ENCODE measurements at regions not wholly inside any gene's neighbourhood (a gene's known extent, or its start where the extent isn't known, plus 50 kb on each side); places are given as distances from the start of the nearest gene placed in this dataset.

DNA sequence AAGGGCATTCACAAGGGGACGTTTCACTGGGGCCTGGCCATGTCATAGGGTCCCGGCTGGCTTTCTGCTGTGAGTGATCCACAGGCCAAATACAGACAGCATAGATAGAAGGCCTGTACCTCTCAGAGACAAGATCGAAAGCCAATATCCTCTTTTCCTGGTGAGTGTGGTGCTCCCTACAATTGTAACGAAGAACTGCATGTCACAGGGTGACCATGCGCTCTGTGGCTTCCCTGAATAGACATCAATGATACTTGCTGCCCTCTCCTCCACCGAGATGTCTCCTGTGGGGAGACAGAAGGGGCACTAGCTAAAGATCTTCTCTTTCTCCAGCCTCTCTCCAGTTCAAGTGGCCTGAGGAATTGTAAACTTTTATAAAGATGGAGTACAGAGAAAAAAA is 226.1 kb upstream of the POU2AF2 start:
- Histone ChIP-seq H3K36me3 (replicated peaks in 1 of 2; ENCODE audit: control insufficient read depth in 2 of 2, insufficient read depth in 2 of 2, low read length in 2 of 2) (no peaks in the 10 kb centered on the region), H3K14ac (ENCODE audit: low read length) (no peak overlapping the region)

DNA sequence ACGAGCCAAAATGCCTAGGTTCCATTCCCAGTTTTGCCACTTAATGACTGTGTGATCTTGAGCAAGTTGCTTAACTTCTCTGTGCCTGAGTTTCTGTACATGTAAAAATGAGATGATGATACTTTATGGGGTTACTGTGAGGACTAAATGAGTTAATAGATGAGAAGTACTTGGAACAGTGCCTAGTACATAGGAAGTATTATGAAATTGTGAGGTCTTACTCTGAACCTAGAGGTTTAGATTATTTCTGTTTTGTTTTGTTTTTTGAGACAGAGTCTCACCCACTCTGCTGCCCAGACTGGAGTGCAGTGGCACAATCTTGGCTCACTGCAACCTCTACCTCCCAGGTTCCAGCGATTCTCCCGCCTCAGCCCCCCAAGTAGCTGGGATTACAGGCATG is 227.0 kb upstream of the POU2AF2 start:
- H3K23ac ChIP-seq (ENCODE audit: low read depth, low read length, poor library complexity) = no peak overlapping the region
- H3K4ac ChIP-seq (ENCODE audit: low read length) = no peak overlapping the region
- no peaks in the 10 kb centered on the region for H3K4me1 ChIP-seq (ENCODE audit: control insufficient read depth in 2 of 2, insufficient read depth in 1 of 2, low read depth in 1 of 2, low read length in 2 of 2)
- no CpG with 5 or more reads among the region's 3 CpGs for WGBS, 2 donors (ENCODE audit: extremely low coverage in 2 of 2, insufficient read length in 2 of 2, insufficient replicate concordance in 1 of 2)
- H2BK12ac ChIP-seq (ENCODE audit: low read length) = no peak overlapping the region
- H2AK5ac ChIP-seq (ENCODE audit: low read depth, low read length) = no peak overlapping the region
- H4K91ac ChIP-seq (ENCODE audit: low read depth, low read length, poor library complexity) = no peak overlapping the region
- H2AFZ ChIP-seq (ENCODE audit: low read length) = no peak overlapping the region
- no peak overlapping the region for H3K18ac ChIP-seq (ENCODE audit: low read length)
- no peak overlapping the region for H3K9ac ChIP-seq (ENCODE audit: low read depth, low read length, poor library complexity)
- no peaks in the 10 kb centered on the region for H3K27me3 ChIP-seq (ENCODE audit: control insufficient read depth in 3 of 3, insufficient read depth in 3 of 3, low read depth in 1 of 3, low read length in 3 of 3)
- H3K79me1 ChIP-seq (ENCODE audit: low read depth, low read length) = no peaks in the 10 kb centered on the region
- no peaks in the 10 kb centered on the region for H3K9me3 ChIP-seq (replicated peaks in 1 of 2; ENCODE audit: control insufficient read depth in 2 of 2, insufficient read depth in 1 of 2, low read depth in 1 of 2, low read length in 2 of 2)
- H2BK120ac ChIP-seq (ENCODE audit: low read depth, low read length) = no peak overlapping the region
- H3K36me3 ChIP-seq (replicated peaks in 1 of 2; ENCODE audit: control insufficient read depth in 2 of 2, insufficient read depth in 2 of 2, low read length in 2 of 2) = no peaks in the 10 kb centered on the region
- H3K14ac ChIP-seq (ENCODE audit: low read length) = no peak overlapping the region
- H3K4me2 ChIP-seq (ENCODE audit: insufficient read depth, low read length, poor library complexity, severe bottlenecking) = no peak overlapping the region
- H4K8ac ChIP-seq (ENCODE audit: low read depth, low read length) = no peak overlapping the region
- no peak overlapping the region for H2BK15ac ChIP-seq (ENCODE audit: low read length)
- no peak overlapping the region for H2BK5ac ChIP-seq (ENCODE audit: low read length)
- no peak overlapping the region for H3K27ac ChIP-seq (replicated peaks; ENCODE audit: low read length)
- H3K4me3 ChIP-seq (ENCODE audit: low read length in 2 of 2) = no peak overlapping the region
- DNase-seq (ENCODE audit: low spot score) = no peak

More for the DNA sequence above, 226.1 kb upstream of the POU2AF2 start:
- Histone ChIP-seq H3K4me3 (ENCODE audit: low read length in 2 of 2) (no peak overlapping the region), H3K9me3 (replicated peaks in 1 of 2; ENCODE audit: control insufficient read depth in 2 of 2, insufficient read depth in 1 of 2, low read depth in 1 of 2, low read length in 2 of 2) (no peaks in the 10 kb centered on the region), H3K27ac (replicated peaks; ENCODE audit: low read length) (no peak overlapping the region), H3K9ac (ENCODE audit: low read depth, low read length, poor library complexity) (no peak overlapping the region), H2AFZ (ENCODE audit: low read length) (no peak overlapping the region), H2AK5ac (ENCODE audit: low read depth, low read length) (no peak overlapping the region), H4K91ac (ENCODE audit: low read depth, low read length, poor library complexity) (no peak overlapping the region), H3K4me1 (ENCODE audit: control insufficient read depth in 2 of 2, insufficient read depth in 1 of 2, low read depth in 1 of 2, low read length in 2 of 2) (no peaks in the 10 kb centered on the region), H3K79me1 (ENCODE audit: low read depth, low read length) (no peaks in the 10 kb centered on the region), H3K23ac (ENCODE audit: low read depth, low read length, poor library complexity) (no peak overlapping the region), H2BK120ac (ENCODE audit: low read depth, low read length) (no peak overlapping the region), H3K4ac (ENCODE audit: low read length) (no peak overlapping the region), H3K18ac (ENCODE audit: low read length) (no peak overlapping the region), H3K27me3 (ENCODE audit: control insufficient read depth in 3 of 3, insufficient read depth in 3 of 3, low read depth in 1 of 3, low read length in 3 of 3) (no peaks in the 10 kb centered on the region), H2BK5ac (ENCODE audit: low read length) (no peak overlapping the region), H3K4me2 (ENCODE audit: insufficient read depth, low read length, poor library complexity, severe bottlenecking) (no peak overlapping the region), H2BK15ac (ENCODE audit: low read length) (no peak overlapping the region), H2BK12ac (ENCODE audit: low read length) (no peak overlapping the region), H4K8ac (ENCODE audit: low read depth, low read length) (no peak overlapping the region)
- no CpG with 5 or more reads among the region's 6 CpGs for WGBS, 2 donors (ENCODE audit: extremely low coverage in 2 of 2, insufficient read length in 2 of 2, insufficient replicate concordance in 1 of 2)
- no peak for DNase-seq (ENCODE audit: low spot score)

DNA sequence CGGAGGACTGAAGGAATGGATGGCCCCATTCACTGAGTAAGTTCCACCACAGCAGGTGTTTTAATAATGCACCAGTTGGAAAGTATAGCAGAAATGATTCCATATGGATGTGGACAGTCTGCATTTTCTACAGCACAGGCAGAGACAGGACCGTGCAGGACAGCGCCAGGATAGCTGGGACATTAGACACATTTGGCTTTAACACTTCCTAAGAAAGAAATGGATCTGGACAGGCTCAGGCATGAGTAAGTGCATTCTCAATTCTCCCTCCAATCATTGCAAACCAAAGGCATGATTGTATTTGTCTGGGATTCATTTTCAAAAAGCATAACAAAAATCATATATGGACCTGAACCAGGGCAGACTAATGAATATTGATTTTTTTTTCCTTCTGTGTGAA is 233.0 kb upstream of the POU2AF2 start:
- DNase-seq (ENCODE audit: low spot score) = no peak
- no peaks in the 10 kb centered on the region for H3K79me1 ChIP-seq (ENCODE audit: low read depth, low read length)
- H3K27ac ChIP-seq (replicated peaks; ENCODE audit: low read length) = no peak overlapping the region
- H2BK120ac ChIP-seq (ENCODE audit: low read depth, low read length) = no peak overlapping the region
- no peak overlapping the region for H3K18ac ChIP-seq (ENCODE audit: low read length)
- no peak overlapping the region for H2AFZ ChIP-seq (ENCODE audit: low read length)
- H2BK15ac ChIP-seq (ENCODE audit: low read length) = no peak overlapping the region
- no peak overlapping the region for H3K4me3 ChIP-seq (ENCODE audit: low read length in 2 of 2)
- no peak overlapping the region for H3K23ac ChIP-seq (ENCODE audit: low read depth, low read length, poor library complexity)
- no peak overlapping the region for H3K4me2 ChIP-seq (ENCODE audit: insufficient read depth, low read length, poor library complexity, severe bottlenecking)
- no peaks in the 10 kb centered on the region for H3K36me3 ChIP-seq (replicated peaks in 1 of 2; ENCODE audit: control insufficient read depth in 2 of 2, insufficient read depth in 2 of 2, low read length in 2 of 2)
- H3K9me3 ChIP-seq (replicated peaks in 1 of 2; ENCODE audit: control insufficient read depth in 2 of 2, insufficient read depth in 1 of 2, low read depth in 1 of 2, low read length in 2 of 2) = no peaks in the 10 kb centered on the region
- no CpG with 5 or more reads among the region's 3 CpGs for WGBS, 2 donors (ENCODE audit: extremely low coverage in 2 of 2, insufficient read length in 2 of 2, insufficient replicate concordance in 1 of 2)
- no peak overlapping the region for H2AK5ac ChIP-seq (ENCODE audit: low read depth, low read length)
- H3K27me3 ChIP-seq (ENCODE audit: control insufficient read depth in 3 of 3, insufficient read depth in 3 of 3, low read depth in 1 of 3, low read length in 3 of 3) = no peaks in the 10 kb centered on the region
- H3K4me1 ChIP-seq (ENCODE audit: control insufficient read depth in 2 of 2, insufficient read depth in 1 of 2, low read depth in 1 of 2, low read length in 2 of 2) = peaks cover 0 to 2% of the 10 kb centered on the region in 2 donors
- no peak overlapping the region for H4K91ac ChIP-seq (ENCODE audit: low read depth, low read length, poor library complexity)
- H4K8ac ChIP-seq (ENCODE audit: low read depth, low read length) = no peak overlapping the region
- H2BK5ac ChIP-seq (ENCODE audit: low read length) = no peak overlapping the region
- no peak overlapping the region for H2BK12ac ChIP-seq (ENCODE audit: low read length)
- H3K9ac ChIP-seq (ENCODE audit: low read depth, low read length, poor library complexity) = no peak overlapping the region
- H3K4ac ChIP-seq (ENCODE audit: low read length) = no peak overlapping the region
- no peak overlapping the region for H3K14ac ChIP-seq (ENCODE audit: low read length)

DNA sequence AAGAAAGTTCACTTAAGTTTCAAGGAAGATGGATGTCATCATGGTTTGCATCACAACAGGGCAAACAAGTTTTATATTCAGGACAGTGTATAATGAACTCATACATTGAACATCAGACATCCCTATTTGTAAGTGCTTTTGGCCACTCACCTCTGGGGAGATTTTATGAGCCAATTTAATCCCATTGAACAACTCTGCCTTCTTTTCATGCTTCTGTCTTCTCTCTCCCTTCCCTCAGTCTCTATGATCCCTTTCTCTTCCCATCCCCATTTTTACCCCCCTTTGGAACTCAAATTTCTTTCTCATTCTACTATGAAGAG is 234.3 kb upstream of the POU2AF2 start:
- DNase-seq (ENCODE audit: low spot score) = no peak
- no peaks in the 10 kb centered on the region for H3K27me3 ChIP-seq (ENCODE audit: control insufficient read depth in 3 of 3, insufficient read depth in 3 of 3, low read depth in 1 of 3, low read length in 3 of 3)
- H3K9me3 ChIP-seq (replicated peaks in 1 of 2; ENCODE audit: control insufficient read depth in 2 of 2, insufficient read depth in 1 of 2, low read depth in 1 of 2, low read length in 2 of 2) = no peaks in the 10 kb centered on the region
- H4K91ac ChIP-seq (ENCODE audit: low read depth, low read length, poor library complexity) = no peak overlapping the region
- H3K14ac ChIP-seq (ENCODE audit: low read length) = no peak overlapping the region
- no peak overlapping the region for H2BK15ac ChIP-seq (ENCODE audit: low read length)
- H3K36me3 ChIP-seq (replicated peaks in 1 of 2; ENCODE audit: control insufficient read depth in 2 of 2, insufficient read depth in 2 of 2, low read length in 2 of 2) = no peaks in the 10 kb centered on the region
- no peak overlapping the region for H2BK12ac ChIP-seq (ENCODE audit: low read length)
- no peak overlapping the region for H3K27ac ChIP-seq (replicated peaks; ENCODE audit: low read length)
- no peak overlapping the region for H2AK5ac ChIP-seq (ENCODE audit: low read depth, low read length)
- no peak overlapping the region for H4K8ac ChIP-seq (ENCODE audit: low read depth, low read length)
- H3K4ac ChIP-seq (ENCODE audit: low read length) = no peak overlapping the region
- H3K23ac ChIP-seq (ENCODE audit: low read depth, low read length, poor library complexity) = no peak overlapping the region
- no peak overlapping the region for H3K18ac ChIP-seq (ENCODE audit: low read length)
- H3K4me1 ChIP-seq (ENCODE audit: control insufficient read depth in 2 of 2, insufficient read depth in 1 of 2, low read depth in 1 of 2, low read length in 2 of 2) = peaks cover 0 to 2% of the 10 kb centered on the region in 2 donors
- H3K4me2 ChIP-seq (ENCODE audit: insufficient read depth, low read length, poor library complexity, severe bottlenecking) = no peak overlapping the region
- H2BK120ac ChIP-seq (ENCODE audit: low read depth, low read length) = no peak overlapping the region
- H3K4me3 ChIP-seq (ENCODE audit: low read length in 2 of 2) = no peak overlapping the region
- no peak overlapping the region for H2AFZ ChIP-seq (ENCODE audit: low read length)
- H3K9ac ChIP-seq (ENCODE audit: low read depth, low read length, poor library complexity) = no peak overlapping the region
- no peaks in the 10 kb centered on the region for H3K79me1 ChIP-seq (ENCODE audit: low read depth, low read length)
- H2BK5ac ChIP-seq (ENCODE audit: low read length) = no peak overlapping the region

All from neuronal stem cell (in vitro differentiated cells).